SK-N-SH (cell line): ENCODE measurements at regions not wholly inside any gene's neighbourhood (a gene's known extent, or its start where the extent isn't known, plus 50 kb on each side); places are given as distances from the start of the nearest gene placed in this dataset.

Experiments used
- CTCF ChIA-PET: fragments of 300-600, 350-600 bp; formaldehyde crosslinking; extraction: SDS; loops from one replicate; lab custom pipeline; 2021; lab: Yijun Ruan, JAX
- POLR2A ChIA-PET: fragments of 350-600 bp; sonication (Branson Sonifier 250); formaldehyde crosslinking; extraction: SDS; loops from one replicate; lab custom pipeline; 2020; ENCODE audit warnings: antibody characterized with exemption, inconsistent platforms; lab: Yijun Ruan, JAX
- DNase-seq: peaks from one replicate; pipeline ENCODE4 v3.0.0; 2012
- H2AFZ ChIP-seq: fragments of 200-600 bp; sonication (generic); 2 replicates; pipeline ENCODE4 v1.8.1; 2016; ENCODE audit warnings: antibody characterized with exemption, mild to moderate bottlenecking, low read depth
- H3F3A ChIP-seq: fragments of 200-600 bp; sonication (generic); replicated peaks from 2 replicates; pipeline ENCODE3; 2016; ENCODE audit warnings: antibody characterized with exemption, mild to moderate bottlenecking; ENCODE audit not compliant: insufficient read depth
- H3K27ac ChIP-seq, 2 experiments: fragments of 200-500 bp in 1 of 2; fragments of 200-600 bp in 1 of 2; sonication (Bioruptor generic) in 1 of 2; sonication (generic), shearing (Covaris generic) in 1 of 2; 2 replicates each; pipeline versions ENCODE4 v1.5.1 to v1.6.1; 2014 to 2016; ENCODE audit warnings: low read depth in 2 of 2, inconsistent platforms in 1 of 2, low read length in 1 of 2, mild to moderate bottlenecking in 1 of 2, mixed read lengths in 1 of 2
- H3K27me3 ChIP-seq: fragments of 200-600 bp; sonication (generic), shearing (Covaris generic); 2 replicates; pipeline ENCODE4 v1.6.1; 2016; ENCODE audit warnings: mixed run types; ENCODE audit not compliant: insufficient read depth
- H3K36me3 ChIP-seq, 2 experiments: fragments of 200-500 bp in 1 of 2; fragments of 200-600 bp in 1 of 2; sonication (Bioruptor generic) in 1 of 2; sonication (generic) in 1 of 2; replicated peaks in 1 of 2; 2 replicates each; pipeline versions ENCODE3 to v1.5.1; 2014 to 2016; ENCODE audit warnings: low read length in 1 of 2, mild to moderate bottlenecking in 1 of 2; ENCODE audit not compliant: insufficient read depth in 2 of 2, control insufficient read depth in 1 of 2
- H3K4me1 ChIP-seq, 2 experiments: fragments of 200-500 bp in 1 of 2; fragments of 200-600 bp in 1 of 2; sonication (Bioruptor generic) in 1 of 2; sonication (generic), shearing (Covaris generic) in 1 of 2; 2 replicates each; pipeline versions ENCODE4 v1.5.1 to v1.6.1; 2014 to 2016; ENCODE audit warnings: low read depth in 1 of 2, low read length in 1 of 2, mixed run types in 1 of 2; ENCODE audit not compliant: insufficient read depth in 2 of 2, control insufficient read depth in 1 of 2
- H3K4me2 ChIP-seq: fragments of 200-600 bp; sonication (generic), shearing (Covaris generic); 2 replicates; pipeline ENCODE4 v1.6.1; 2017; ENCODE audit warnings: mixed run types
- H3K4me3 ChIP-seq, 2 experiments: fragments of 200-500 bp in 1 of 2; fragments of 200-600 bp in 1 of 2; sonication (Bioruptor generic) in 1 of 2; sonication (generic), shearing (Covaris generic) in 1 of 2; 2 replicates each; pipeline versions ENCODE4 v1.5.1 to v1.8.1; 2014 to 2016; ENCODE audit warnings: low read depth in 2 of 2, inconsistent platforms in 1 of 2, low read length in 1 of 2, mild to moderate bottlenecking in 1 of 2, mixed read lengths in 1 of 2, moderate library complexity in 1 of 2
- H3K79me2 ChIP-seq: fragments of 200-600 bp; sonication (generic); 2 replicates; pipeline ENCODE4 v1.8.1; 2017; ENCODE audit warnings: mild to moderate bottlenecking; ENCODE audit not compliant: insufficient read depth
- H3K9ac ChIP-seq: fragments of 200-600 bp; sonication (generic); 2 replicates; pipeline ENCODE4 v1.6.1; 2017; ENCODE audit warnings: mixed run types
- H3K9me2 ChIP-seq: fragments of 200-600 bp; sonication (generic); 2 replicates; pipeline ENCODE4 v1.6.1; 2017; ENCODE audit warnings: mixed run types
- H3K9me3 ChIP-seq: fragments of 200-600 bp; sonication (generic); 2 replicates; pipeline ENCODE4 v1.6.1; 2017; ENCODE audit warnings: mixed run types, mild to moderate bottlenecking, moderate library complexity
- H4K20me1 ChIP-seq: fragments of 200-600 bp; sonication (generic); 2 replicates; pipeline ENCODE4 v1.6.1; 2017; ENCODE audit warnings: mild to moderate bottlenecking, mixed run types; ENCODE audit not compliant: insufficient read depth
- CHD2 ChIP-seq: fragments of 150-350 bp; IDR thresholded peaks from 2 replicates; pipeline ENCODE4 v1.6.1; 2018; ENCODE audit warnings: low read length; ENCODE audit not compliant: partially characterized antibody
- ELF1 ChIP-seq: IDR thresholded peaks from 2 replicates; pipeline ENCODE4 v1.4.0; 2012
- FOSL2 ChIP-seq: IDR thresholded peaks from 2 replicates; pipeline ENCODE4 v1.4.0; 2012; ENCODE audit warnings: low read depth, mild to moderate bottlenecking, moderate library complexity, borderline replicate concordance
- FOXJ3 ChIP-seq: sonication (generic); formaldehyde crosslinking; IDR thresholded peaks from 2 replicates; pipeline ENCODE4 v1.5.1; 2020; ENCODE audit warnings: mild to moderate bottlenecking, missing genetic modification reagents
- FOXM1 ChIP-seq: IDR thresholded peaks from 2 replicates; pipeline ENCODE4 v1.4.0; 2012; ENCODE audit warnings: low read depth, mild to moderate bottlenecking
- GABPA ChIP-seq: IDR thresholded peaks from 2 replicates; pipeline ENCODE4 v1.4.0; 2012; ENCODE audit warnings: low read depth, mild to moderate bottlenecking
- JUND ChIP-seq: IDR thresholded peaks from 2 replicates; pipeline ENCODE4 v1.4.0; 2012
- MEF2A ChIP-seq: IDR thresholded peaks from 2 replicates; pipeline ENCODE4 v1.4.0; 2012; ENCODE audit warnings: low read depth, borderline replicate concordance
- NFIC ChIP-seq: IDR thresholded peaks from 2 replicates; pipeline ENCODE4 v1.4.0; 2012; ENCODE audit warnings: borderline replicate concordance
- POLR2AphosphoS5 ChIP-seq: IDR thresholded peaks from 2 replicates; pipeline ENCODE4 v1.6.1; 2012; ENCODE audit warnings: low read depth, low read length
- RCOR1 ChIP-seq: fragments of 150-350 bp; IDR thresholded peaks from 2 replicates; pipeline ENCODE4 v1.6.1; 2017; ENCODE audit warnings: antibody characterized with exemption, low read length
- RFX5 ChIP-seq: IDR thresholded peaks from 2 replicates; pipeline ENCODE4 v1.6.1; 2012; ENCODE audit warnings: mild to moderate bottlenecking, improper control_type of control experiment, low read length
- TAF1 ChIP-seq: IDR thresholded peaks from 2 replicates; pipeline ENCODE4 v1.6.1; 2012; ENCODE audit warnings: low read depth, mild to moderate bottlenecking, low read length, moderate library complexity, borderline replicate concordance
- TCF12 ChIP-seq: IDR thresholded peaks from 2 replicates; pipeline ENCODE4 v1.4.0; 2012
- USF1 ChIP-seq: IDR thresholded peaks from 2 replicates; pipeline ENCODE4 v1.4.0; 2012; ENCODE audit warnings: low read depth, borderline replicate concordance
- YY1 ChIP-seq: IDR thresholded peaks from 2 replicates; pipeline ENCODE4 v1.4.0; 2012; ENCODE audit warnings: low read depth, mild to moderate bottlenecking
- ZBTB33 ChIP-seq: IDR thresholded peaks from 2 replicates; pipeline ENCODE4 v1.4.0; 2012; ENCODE audit warnings: low read depth, borderline replicate concordance
- WGBS: methylation state at CpG from one replicate; pipeline ENCODE4 v1.1.6; 2017; ENCODE audit warnings: low lambda C conversion rate; 5-methylcytosine and 5-hydroxymethylcytosine counted together
- TF ChIP-seq, protein P1 (sequence below): IDR thresholded peaks from 2 replicates; pipeline ENCODE4 v1.6.1; 2012; ENCODE audit warnings: mild to moderate bottlenecking, low read depth, low read length, moderate library complexity
- TF ChIP-seq, protein P2 (sequence below): fragments of 150-350 bp; IDR thresholded peaks from 2 replicates; pipeline ENCODE4 v1.6.1; 2017; ENCODE audit warnings: antibody characterized with exemption, low read length, low read depth, borderline replicate concordance

DNA sequence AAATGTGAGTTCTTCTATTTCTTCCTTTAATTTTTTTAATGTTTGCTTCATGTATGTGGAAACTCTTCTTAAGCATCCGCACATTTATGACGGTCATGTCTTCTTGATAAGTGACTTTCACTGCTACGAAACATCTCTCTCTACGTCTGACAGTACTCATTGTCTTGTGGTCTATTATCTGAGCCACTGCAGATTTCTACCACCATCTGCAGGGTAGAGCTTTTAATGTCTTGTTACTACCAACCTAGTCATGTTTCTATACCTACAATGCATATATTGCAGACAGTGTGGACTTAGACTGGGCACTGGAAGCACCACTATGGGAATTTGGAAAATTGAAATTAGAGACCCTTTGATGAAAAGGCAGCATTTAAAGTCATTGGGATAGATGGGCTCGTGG is 75.4 kb upstream of the ARHGEF7 start:
- ChIA-PET POLR2A (no interaction called here), CTCF (no interaction called here)
- Histone ChIP-seq H2AFZ (no peak overlapping the region), H3K9ac (no peak overlapping the region), H3F3A (no peaks in the 10 kb centered on the region), H3K27ac (no peak overlapping the region), H3K9me2 (no peaks in the 10 kb centered on the region), H3K36me3 (no peaks in the 10 kb centered on the region), H3K4me2 (no peak overlapping the region), H3K4me3 (no peak overlapping the region), H4K20me1 (no peaks in the 10 kb centered on the region), H3K27me3 (peaks cover 29% of the 10 kb centered on the region), H3K4me1 (no peaks in the 10 kb centered on the region; a peak in 1 of 4 replicates), H3K79me2 (no peaks in the 10 kb centered on the region), H3K9me3 (no peaks in the 10 kb centered on the region)
- no peak for TF ChIP-seq TCF12
- TF ChIP-seq GABPA, result no peak
- no peak for TF ChIP-seq NFIC
- TF ChIP-seq, protein P1, sequence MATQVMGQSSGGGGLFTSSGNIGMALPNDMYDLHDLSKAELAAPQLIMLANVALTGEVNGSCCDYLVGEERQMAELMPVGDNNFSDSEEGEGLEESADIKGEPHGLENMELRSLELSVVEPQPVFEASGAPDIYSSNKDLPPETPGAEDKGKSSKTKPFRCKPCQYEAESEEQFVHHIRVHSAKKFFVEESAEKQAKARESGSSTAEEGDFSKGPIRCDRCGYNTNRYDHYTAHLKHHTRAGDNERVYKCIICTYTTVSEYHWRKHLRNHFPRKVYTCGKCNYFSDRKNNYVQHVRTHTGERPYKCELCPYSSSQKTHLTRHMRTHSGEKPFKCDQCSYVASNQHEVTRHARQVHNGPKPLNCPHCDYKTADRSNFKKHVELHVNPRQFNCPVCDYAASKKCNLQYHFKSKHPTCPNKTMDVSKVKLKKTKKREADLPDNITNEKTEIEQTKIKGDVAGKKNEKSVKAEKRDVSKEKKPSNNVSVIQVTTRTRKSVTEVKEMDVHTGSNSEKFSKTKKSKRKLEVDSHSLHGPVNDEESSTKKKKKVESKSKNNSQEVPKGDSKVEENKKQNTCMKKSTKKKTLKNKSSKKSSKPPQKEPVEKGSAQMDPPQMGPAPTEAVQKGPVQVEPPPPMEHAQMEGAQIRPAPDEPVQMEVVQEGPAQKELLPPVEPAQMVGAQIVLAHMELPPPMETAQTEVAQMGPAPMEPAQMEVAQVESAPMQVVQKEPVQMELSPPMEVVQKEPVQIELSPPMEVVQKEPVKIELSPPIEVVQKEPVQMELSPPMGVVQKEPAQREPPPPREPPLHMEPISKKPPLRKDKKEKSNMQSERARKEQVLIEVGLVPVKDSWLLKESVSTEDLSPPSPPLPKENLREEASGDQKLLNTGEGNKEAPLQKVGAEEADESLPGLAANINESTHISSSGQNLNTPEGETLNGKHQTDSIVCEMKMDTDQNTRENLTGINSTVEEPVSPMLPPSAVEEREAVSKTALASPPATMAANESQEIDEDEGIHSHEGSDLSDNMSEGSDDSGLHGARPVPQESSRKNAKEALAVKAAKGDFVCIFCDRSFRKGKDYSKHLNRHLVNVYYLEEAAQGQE, result no peak
- TF ChIP-seq USF1, result no peak
- no peak for TF ChIP-seq YY1
- no peak for TF ChIP-seq FOSL2
- no peak for TF ChIP-seq RFX5
- no peak for TF ChIP-seq POLR2AphosphoS5
- no peak for TF ChIP-seq ZBTB33
- no peak for TF ChIP-seq RCOR1
- TF ChIP-seq ELF1, result no peak
- TF ChIP-seq TAF1, result no peak
- no peak for TF ChIP-seq JUND
- TF ChIP-seq FOXJ3 (CRISPR knock-in tag), result no peak
- TF ChIP-seq CHD2, result no peak
- TF ChIP-seq FOXM1, result no peak
- no peak for TF ChIP-seq MEF2A
- TF ChIP-seq, protein P2, sequence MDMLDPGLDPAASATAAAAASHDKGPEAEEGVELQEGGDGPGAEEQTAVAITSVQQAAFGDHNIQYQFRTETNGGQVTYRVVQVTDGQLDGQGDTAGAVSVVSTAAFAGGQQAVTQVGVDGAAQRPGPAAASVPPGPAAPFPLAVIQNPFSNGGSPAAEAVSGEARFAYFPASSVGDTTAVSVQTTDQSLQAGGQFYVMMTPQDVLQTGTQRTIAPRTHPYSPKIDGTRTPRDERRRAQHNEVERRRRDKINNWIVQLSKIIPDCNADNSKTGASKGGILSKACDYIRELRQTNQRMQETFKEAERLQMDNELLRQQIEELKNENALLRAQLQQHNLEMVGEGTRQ, result no peak
- no peak for DNase-seq
- 62% methylated on average over 5 of the region's 5 CpGs for WGBS
